ENCODE measurements at regions not wholly inside any gene's neighbourhood (a gene's known extent, or its start where the extent isn't known, plus 50 kb on each side); places are given as distances from the start of the nearest gene placed in this dataset.

GRCh38 chr5:8892926-8893325 is 652.9 kb downstream of the SEMA5A start:
- Mint-ChIP-seq H3K9me3 (ENCODE audit: unreplicated experiment) (no peaks in the 10 kb centered on the region), H3K4me3 (ENCODE audit: unreplicated experiment) (no peak overlapping the region), H3K27ac (ENCODE audit: unreplicated experiment) (no peak overlapping the region), H3K36me3 (ENCODE audit: insufficient read depth, unreplicated experiment) (no peaks in the 10 kb centered on the region), H3K27me3 (ENCODE audit: insufficient read depth, unreplicated experiment) (peaks cover 12% of the 10 kb centered on the region), H3K4me1 (ENCODE audit: low read depth, unreplicated experiment) (no peaks in the 10 kb centered on the region)
- CTCF ChIA-PET, result no interaction called here
- no TSS peak for BruUV-seq (replicated peaks)
- H3K27me3 ChIP-seq (replicated peaks; ENCODE audit: control insufficient read depth, insufficient read depth, low read length), result no peaks in the 10 kb centered on the region; the same call in 1 of the 2 replicates
- POLR2A ChIA-PET, result no interaction called here
- TF ChIP-seq, protein P1, sequence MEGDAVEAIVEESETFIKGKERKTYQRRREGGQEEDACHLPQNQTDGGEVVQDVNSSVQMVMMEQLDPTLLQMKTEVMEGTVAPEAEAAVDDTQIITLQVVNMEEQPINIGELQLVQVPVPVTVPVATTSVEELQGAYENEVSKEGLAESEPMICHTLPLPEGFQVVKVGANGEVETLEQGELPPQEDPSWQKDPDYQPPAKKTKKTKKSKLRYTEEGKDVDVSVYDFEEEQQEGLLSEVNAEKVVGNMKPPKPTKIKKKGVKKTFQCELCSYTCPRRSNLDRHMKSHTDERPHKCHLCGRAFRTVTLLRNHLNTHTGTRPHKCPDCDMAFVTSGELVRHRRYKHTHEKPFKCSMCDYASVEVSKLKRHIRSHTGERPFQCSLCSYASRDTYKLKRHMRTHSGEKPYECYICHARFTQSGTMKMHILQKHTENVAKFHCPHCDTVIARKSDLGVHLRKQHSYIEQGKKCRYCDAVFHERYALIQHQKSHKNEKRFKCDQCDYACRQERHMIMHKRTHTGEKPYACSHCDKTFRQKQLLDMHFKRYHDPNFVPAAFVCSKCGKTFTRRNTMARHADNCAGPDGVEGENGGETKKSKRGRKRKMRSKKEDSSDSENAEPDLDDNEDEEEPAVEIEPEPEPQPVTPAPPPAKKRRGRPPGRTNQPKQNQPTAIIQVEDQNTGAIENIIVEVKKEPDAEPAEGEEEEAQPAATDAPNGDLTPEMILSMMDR (IDR thresholded peaks at IDR 0.05; ENCODE audit: insufficient read depth in 1 of 2, low read depth in 1 of 2, low read length in 1 of 2, severe bottlenecking in 1 of 2, unreplicated experiment in 1 of 2), result no peak
- no peaks in the 10 kb centered on the region for H3K9me3 ChIP-seq
- intact Hi-C loops (cut with micrococcal nuclease; ENCODE audit: unreplicated experiment), result no loop called here
- H3K4me3 ChIP-seq (ENCODE audit: low read depth, low read length), result no peak overlapping the region
- no peaks in the 10 kb centered on the region for H3K36me3 ChIP-seq (ENCODE audit: control insufficient read depth, insufficient read depth, low read length)
- H3K4me1 ChIP-seq, result no peaks in the 10 kb centered on the region
- no peak for DNase-seq

DNA sequence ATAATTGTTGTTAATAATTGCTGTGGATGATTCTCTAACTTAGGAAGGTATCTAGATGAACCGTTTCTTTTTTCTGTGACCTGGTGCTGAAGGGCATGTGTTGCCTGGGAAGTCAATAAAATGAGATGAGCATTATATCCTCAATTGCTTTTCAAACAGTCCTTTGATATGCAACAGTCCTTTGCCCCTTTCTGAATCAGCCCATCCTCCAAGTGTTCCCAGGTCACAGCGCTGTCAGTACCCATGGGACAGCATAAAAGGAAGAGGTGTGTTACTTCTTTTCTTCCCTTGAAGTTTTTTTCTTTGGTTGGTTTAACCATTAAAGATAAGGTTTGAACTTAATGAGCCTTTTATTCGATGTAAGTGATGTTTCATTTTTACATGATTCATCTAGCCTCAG is 651.8 kb downstream of the SEMA5A start:
- no peak overlapping the region for H3K27ac Mint-ChIP-seq (ENCODE audit: unreplicated experiment)
- H3K36me3 Mint-ChIP-seq (ENCODE audit: insufficient read depth, unreplicated experiment), result no peaks in the 10 kb centered on the region
- H3K4me1 ChIP-seq, result no peaks in the 10 kb centered on the region
- no peak for DNase-seq
- no peaks in the 10 kb centered on the region for H3K36me3 ChIP-seq (ENCODE audit: control insufficient read depth, insufficient read depth, low read length)
- H3K27me3 Mint-ChIP-seq (ENCODE audit: insufficient read depth, unreplicated experiment), result peaks cover 12% of the 10 kb centered on the region
- no peak overlapping the region for H3K4me3 Mint-ChIP-seq (ENCODE audit: unreplicated experiment)
- H3K9me3 ChIP-seq, result no peaks in the 10 kb centered on the region
- ChIA-PET POLR2A (no interaction called here), CTCF (no interaction called here)
- intact Hi-C loops (cut with micrococcal nuclease; ENCODE audit: unreplicated experiment), result no loop called here
- H3K27me3 ChIP-seq (replicated peaks; ENCODE audit: control insufficient read depth, insufficient read depth, low read length), result no peaks in the 10 kb centered on the region; the same call in 1 of the 2 replicates
- no TSS peak for BruUV-seq (replicated peaks)
- H3K4me1 Mint-ChIP-seq (ENCODE audit: low read depth, unreplicated experiment), result no peaks in the 10 kb centered on the region
- no peak overlapping the region for H3K4me3 ChIP-seq (ENCODE audit: low read depth, low read length)
- no peaks in the 10 kb centered on the region for H3K9me3 Mint-ChIP-seq (ENCODE audit: unreplicated experiment)
- TF ChIP-seq, protein P1 (IDR thresholded peaks at IDR 0.05; ENCODE audit: insufficient read depth in 1 of 2, low read depth in 1 of 2, low read length in 1 of 2, severe bottlenecking in 1 of 2, unreplicated experiment in 1 of 2), result no peak

DNA sequence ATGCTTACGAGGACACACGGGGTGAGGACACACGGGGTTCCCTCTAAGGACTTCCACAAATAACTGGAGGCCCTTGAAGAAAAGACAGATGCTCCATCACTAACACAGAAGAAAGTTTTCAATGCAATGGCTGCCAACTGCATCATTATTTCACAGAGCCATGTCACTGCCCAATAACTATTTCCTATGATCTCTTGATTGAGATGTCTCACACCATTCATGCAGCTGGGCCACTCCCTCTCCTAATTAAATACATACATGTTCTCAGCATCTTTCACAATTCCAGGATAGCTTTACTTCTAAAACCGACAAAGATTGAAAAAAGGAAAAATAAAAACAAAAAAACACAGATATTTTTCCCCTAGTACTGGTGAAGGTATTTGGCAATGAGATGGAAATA is 650.8 kb downstream of the SEMA5A start:
- ChIA-PET CTCF (no interaction called here), POLR2A (no interaction called here)
- no peaks in the 10 kb centered on the region for H3K4me1 Mint-ChIP-seq (ENCODE audit: low read depth, unreplicated experiment)
- H3K4me3 ChIP-seq (ENCODE audit: low read depth, low read length), result no peak overlapping the region
- H3K27me3 ChIP-seq (replicated peaks; ENCODE audit: control insufficient read depth, insufficient read depth, low read length), result no peaks in the 10 kb centered on the region
- intact Hi-C loops (cut with micrococcal nuclease; ENCODE audit: unreplicated experiment), result no loop called here
- H3K27me3 Mint-ChIP-seq (ENCODE audit: insufficient read depth, unreplicated experiment), result peaks cover 12% of the 10 kb centered on the region
- no peaks in the 10 kb centered on the region for H3K9me3 Mint-ChIP-seq (ENCODE audit: unreplicated experiment)
- no TSS peak for BruUV-seq (replicated peaks)
- H3K36me3 Mint-ChIP-seq (ENCODE audit: insufficient read depth, unreplicated experiment), result no peaks in the 10 kb centered on the region
- no peaks in the 10 kb centered on the region for H3K4me1 ChIP-seq
- TF ChIP-seq, protein P1 (IDR thresholded peaks at IDR 0.05; ENCODE audit: insufficient read depth in 1 of 2, low read depth in 1 of 2, low read length in 1 of 2, severe bottlenecking in 1 of 2, unreplicated experiment in 1 of 2), result no peak
- H3K4me3 Mint-ChIP-seq (ENCODE audit: unreplicated experiment), result no peak overlapping the region
- no peaks in the 10 kb centered on the region for H3K36me3 ChIP-seq (ENCODE audit: control insufficient read depth, insufficient read depth, low read length)
- no peak for DNase-seq
- no peak overlapping the region for H3K27ac Mint-ChIP-seq (ENCODE audit: unreplicated experiment)
- no peaks in the 10 kb centered on the region; the same call in 1 of the 2 replicates for H3K9me3 ChIP-seq

Measured in Caco-2 (cell line).